Thymus (tissue), 11 donors: ENCODE measurements at regions not wholly inside any gene's neighbourhood (a gene's known extent, or its start where the extent isn't known, plus 50 kb on each side); places are given as distances from the start of the nearest gene placed in this dataset.

ENCODE experiments used
- DNase-seq, 9 donors: peaks; one replicate each; pipeline ENCODE4 v3.0.0-alpha.2; 2013; ENCODE audit warnings: low spot score in 9 of 9, low read depth in 6 of 9, missing footprints in 1 of 9
- H3K27ac ChIP-seq, 2 donors: one replicate each; pipeline ENCODE4 v1.5.1; 2013; ENCODE audit warnings: control low read depth in 1 of 2, low read depth in 1 of 2, low read length in 1 of 2, mild to moderate bottlenecking in 1 of 2, moderate library complexity in 1 of 2
- H3K27me3 ChIP-seq, 2 donors: one replicate each; pipeline ENCODE4 v1.5.1; 2013; ENCODE audit warnings: low read length in 1 of 2; ENCODE audit not compliant: control insufficient read depth in 2 of 2, insufficient read depth in 1 of 2
- H3K36me3 ChIP-seq, 2 donors: one replicate each; pipeline ENCODE4 v1.5.1; 2013; ENCODE audit warnings: low read length in 1 of 2, mild to moderate bottlenecking in 1 of 2, moderate library complexity in 1 of 2; ENCODE audit not compliant: control insufficient read depth in 2 of 2, insufficient read depth in 2 of 2
- H3K4me1 ChIP-seq, 2 donors: one replicate each; pipeline ENCODE4 v1.5.1; 2013; ENCODE audit warnings: low read length in 2 of 2; ENCODE audit not compliant: control insufficient read depth in 2 of 2, insufficient read depth in 2 of 2
- H3K4me3 ChIP-seq, 2 donors: one replicate each; pipeline ENCODE4 v1.5.1; 2013; ENCODE audit warnings: low read length in 2 of 2, control low read depth in 1 of 2, mild to moderate bottlenecking in 1 of 2
- H3K9me3 ChIP-seq, 2 donors: one replicate each; pipeline ENCODE4 v1.5.1; 2013; ENCODE audit warnings: low read length in 1 of 2, mild to moderate bottlenecking in 1 of 2; ENCODE audit not compliant: control insufficient read depth in 2 of 2, insufficient read depth in 1 of 2
- whole genome bisulfite sequencing: extraction: QIAGEN DNeasy Blood & Tissue Kit; methylation state at CpG from one replicate; pipeline ENCODE4 v1.1.7; 2013; 5-methylcytosine and 5-hydroxymethylcytosine counted together
- donor health status: healthy.

DNA sequence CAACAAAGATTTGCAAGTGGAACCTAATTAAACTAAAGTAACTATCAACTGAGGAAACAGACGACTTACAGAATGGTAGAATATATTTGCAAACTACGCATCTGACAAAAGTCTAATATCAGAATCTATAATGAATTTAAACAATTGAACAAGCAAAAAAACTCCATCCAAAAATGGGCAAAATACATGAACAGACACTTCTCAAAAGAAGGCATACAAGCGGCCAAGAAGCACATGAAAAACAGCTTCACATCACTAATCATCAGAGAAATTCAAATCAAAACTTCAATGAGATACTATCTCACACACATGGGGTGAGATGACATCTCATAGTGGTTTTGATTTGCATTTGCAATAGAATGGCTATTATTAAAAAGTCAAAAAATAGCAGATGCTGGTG is 128.6 kb downstream of the POLR2M start:
- H3K36me3 ChIP-seq: no peaks in the 10 kb centered on the region
- WGBS: 98% methylated on average over 3 of the region's 3 CpGs
- H3K4me1 ChIP-seq: no peaks in the 10 kb centered on the region
- H3K27me3 ChIP-seq: no peaks in the 10 kb centered on the region
- H3K4me3 ChIP-seq: no peak overlapping the region
- no peak for DNase-seq
- no peaks in the 10 kb centered on the region for H3K9me3 ChIP-seq
- H3K27ac ChIP-seq: no peak overlapping the region

- Histone ChIP-seq H3K27ac (no peak overlapping the region), H3K9me3 (no peaks in the 10 kb centered on the region), H3K4me1 (peaks cover 5 to 8% of the 10 kb centered on the region in 2 donors), H3K36me3 (no peaks in the 10 kb centered on the region), H3K27me3 (no peaks in the 10 kb centered on the region), H3K4me3 (no peak overlapping the region)
- no peak for DNase-seq
- WGBS: 87% methylated on average over 5 of the region's 5 CpGs
Observed at GRCh38 chr15:57849317-57849716, 142.8 kb downstream of the POLR2M start.

DNA sequence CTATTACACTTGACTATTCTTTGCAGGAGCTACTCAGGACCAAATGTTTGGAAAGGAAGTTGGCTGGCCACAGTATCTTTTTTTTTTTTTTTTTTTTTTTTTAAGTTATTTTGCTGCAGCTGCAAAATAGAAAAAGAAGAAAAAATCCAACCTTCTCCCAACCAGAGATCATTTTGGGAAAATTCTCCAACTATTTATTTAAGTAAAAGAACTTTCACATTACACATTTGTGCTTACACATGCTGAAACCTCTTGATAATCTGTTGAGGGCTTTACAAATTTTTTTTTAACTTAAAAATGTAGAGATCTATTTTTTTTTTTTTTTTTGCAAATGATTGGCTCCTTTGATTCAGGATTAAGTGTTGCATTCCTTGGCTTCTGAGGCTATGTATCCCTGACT is 148.0 kb downstream of the POLR2M start:
- DNase-seq: no peak
- Histone ChIP-seq H3K4me1 (peaks cover 33 to 41% of the 10 kb centered on the region in 2 donors), H3K4me3 (no peak overlapping the region), H3K27me3 (no peaks in the 10 kb centered on the region), H3K27ac (no peak overlapping the region), H3K9me3 (no peaks in the 10 kb centered on the region), H3K36me3 (no peaks in the 10 kb centered on the region)

DNA sequence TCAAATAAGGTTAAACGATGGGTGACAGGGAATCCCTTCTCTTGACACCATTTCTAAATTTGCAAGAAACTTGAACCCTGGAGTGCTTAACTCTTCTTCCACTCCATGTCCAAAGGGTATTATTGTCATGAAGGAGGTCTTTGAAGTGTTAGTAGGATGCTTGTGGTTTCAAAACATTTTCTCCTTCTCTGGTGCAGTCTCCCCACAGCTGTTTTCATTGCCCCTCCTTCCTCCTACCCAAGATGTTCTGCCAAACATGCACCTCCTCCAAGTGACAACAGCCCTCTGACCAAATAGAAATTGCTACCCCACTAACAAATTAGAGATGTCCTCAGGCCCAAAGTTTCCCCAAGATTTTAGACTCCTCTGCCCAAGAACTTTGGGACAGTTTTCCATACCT is 151.4 kb downstream of the POLR2M start:
- H3K9me3 ChIP-seq: no peaks in the 10 kb centered on the region
- no peaks in the 10 kb centered on the region for H3K27me3 ChIP-seq
- no peaks in the 10 kb centered on the region for H3K36me3 ChIP-seq
- 84% methylated on average over 1 of the region's 1 CpG for WGBS
- peak; percentile 20 to 81 (median 49) for DNase-seq
- H3K4me3 ChIP-seq: no peak overlapping the region
- peak overlapping the region in 1 of 2 donors; percentile 15 for H3K27ac ChIP-seq
- H3K4me1 ChIP-seq: peaks cover 37 to 42% of the 10 kb centered on the region in 2 donors

- no peak for DNase-seq
- Histone ChIP-seq H3K4me1 (peaks cover 34 to 38% of the 10 kb centered on the region in 2 donors), H3K4me3 (no peak overlapping the region), H3K27me3 (no peaks in the 10 kb centered on the region), H3K9me3 (no peaks in the 10 kb centered on the region), H3K36me3 (no peaks in the 10 kb centered on the region), H3K27ac (no peak overlapping the region)
- 95% methylated on average over 2 of the region's 2 CpGs for WGBS
Observed at GRCh38 chr15:57859130-57859685, 152.7 kb downstream of the POLR2M start.

DNA sequence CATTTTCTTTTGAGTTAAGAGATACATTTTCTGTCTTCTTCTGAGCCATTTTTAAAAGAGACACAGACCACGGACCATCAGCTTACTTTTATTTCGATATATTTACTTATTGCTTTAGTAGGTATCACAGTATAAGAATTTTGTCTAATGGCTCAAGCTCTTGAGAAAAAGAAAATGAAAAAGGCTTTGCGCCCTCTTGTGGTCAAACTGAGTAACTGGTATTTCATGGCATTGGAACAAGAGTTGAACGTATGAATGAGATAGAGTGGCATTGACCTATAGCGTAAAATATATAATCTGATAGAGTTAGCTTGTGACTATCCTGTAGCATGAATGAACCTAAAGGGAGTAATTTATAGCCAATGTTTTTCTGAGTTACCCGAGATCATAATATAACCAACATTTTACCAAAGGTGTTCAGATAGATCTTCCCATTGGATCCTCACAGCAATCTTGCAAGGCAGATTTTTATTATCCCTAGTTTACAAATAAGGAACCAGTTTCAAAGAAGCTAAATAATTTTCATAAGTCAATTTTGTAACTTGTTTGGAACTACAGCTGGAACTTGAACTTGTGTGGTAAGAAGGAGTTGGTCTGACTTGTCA is 154.6 kb downstream of the POLR2M start:
- no peak overlapping the region for H3K4me3 ChIP-seq
- no peak overlapping the region for H3K27ac ChIP-seq
- H3K36me3 ChIP-seq: no peaks in the 10 kb centered on the region
- H3K4me1 ChIP-seq: peaks cover 29 to 32% of the 10 kb centered on the region in 2 donors
- 24% methylated on average over 6 of the region's 6 CpGs for WGBS
- H3K27me3 ChIP-seq: no peaks in the 10 kb centered on the region
- DNase-seq: peak; percentile 27 to 89 (median 69)
- no peaks in the 10 kb centered on the region for H3K9me3 ChIP-seq

DNA sequence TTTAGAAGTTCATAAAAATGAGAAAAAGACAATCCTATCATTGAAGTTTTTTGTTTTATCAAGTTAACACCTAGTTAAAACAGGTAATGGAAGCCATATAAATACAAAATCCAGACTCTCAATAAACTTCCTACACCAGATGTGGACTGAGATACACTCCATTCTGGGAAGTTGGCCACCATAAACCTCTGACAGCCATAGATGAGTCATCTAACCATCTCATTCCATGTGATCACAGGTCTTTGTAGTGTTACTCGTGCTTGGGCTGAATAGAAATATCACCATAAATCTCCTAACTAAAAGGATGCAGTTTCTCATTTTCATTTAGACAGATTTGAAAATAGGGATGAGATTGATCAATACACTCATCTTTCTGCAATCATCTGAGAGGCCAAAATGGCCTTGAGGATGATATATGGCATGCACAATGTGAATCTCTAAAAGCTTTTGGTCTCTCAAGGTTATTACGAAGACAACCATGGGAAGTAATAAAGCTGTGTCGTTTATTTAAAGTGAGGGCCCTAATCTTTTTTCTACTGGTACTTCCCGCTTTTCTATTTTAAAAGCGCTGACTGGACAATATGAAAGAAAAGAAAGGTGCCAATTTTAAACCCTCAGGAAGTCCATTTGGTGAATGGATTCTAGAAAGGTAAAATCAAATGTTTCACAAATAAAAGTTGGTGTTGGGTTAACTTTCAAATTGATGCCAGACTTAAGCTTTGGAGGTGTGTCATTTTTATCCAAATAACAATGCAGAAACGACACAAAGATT is 155.5 kb downstream of the POLR2M start:
- no peak overlapping the region for H3K4me3 ChIP-seq
- WGBS: 58% methylated on average over 6 of the region's 6 CpGs

DNA sequence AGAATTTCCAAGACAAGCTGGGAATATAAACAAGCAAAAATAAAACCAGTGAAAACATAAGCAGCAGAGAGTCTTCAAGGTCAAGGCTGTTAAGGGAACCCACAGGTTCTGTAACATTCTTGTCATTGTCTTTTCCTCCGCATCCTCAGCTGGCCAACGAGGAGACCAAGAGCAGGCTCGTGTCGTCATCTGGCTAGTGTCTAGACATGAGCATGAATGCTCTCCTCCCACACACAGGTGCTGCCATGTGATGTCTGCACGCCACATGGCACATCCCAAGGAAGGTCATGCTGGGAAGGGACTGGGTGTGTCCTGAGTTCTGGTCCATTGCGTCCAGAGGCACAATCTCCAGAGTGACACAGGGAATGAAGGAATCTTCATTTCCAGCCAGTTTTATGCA is 156.2 kb downstream of the POLR2M start:
- H3K27me3 ChIP-seq: peaks cover 2 to 7% of the 10 kb centered on the region in 2 donors
- H3K4me3 ChIP-seq: no peak overlapping the region
- DNase-seq: no peak
- 93% methylated on average over 6 of the region's 6 CpGs for WGBS
- H3K4me1 ChIP-seq: peaks cover 17% of the 10 kb centered on the region in 2 donors
- H3K36me3 ChIP-seq: no peaks in the 10 kb centered on the region
- no peak overlapping the region for H3K27ac ChIP-seq
- no peaks in the 10 kb centered on the region for H3K9me3 ChIP-seq

More for the DNA sequence above, 155.5 kb downstream of the POLR2M start:
- H3K36me3 ChIP-seq: no peaks in the 10 kb centered on the region
- no peak for DNase-seq
- no peaks in the 10 kb centered on the region for H3K27me3 ChIP-seq
- H3K4me1 ChIP-seq: peaks cover 23 to 25% of the 10 kb centered on the region in 2 donors
- no peaks in the 10 kb centered on the region for H3K9me3 ChIP-seq
- H3K27ac ChIP-seq: no peak overlapping the region

DNA sequence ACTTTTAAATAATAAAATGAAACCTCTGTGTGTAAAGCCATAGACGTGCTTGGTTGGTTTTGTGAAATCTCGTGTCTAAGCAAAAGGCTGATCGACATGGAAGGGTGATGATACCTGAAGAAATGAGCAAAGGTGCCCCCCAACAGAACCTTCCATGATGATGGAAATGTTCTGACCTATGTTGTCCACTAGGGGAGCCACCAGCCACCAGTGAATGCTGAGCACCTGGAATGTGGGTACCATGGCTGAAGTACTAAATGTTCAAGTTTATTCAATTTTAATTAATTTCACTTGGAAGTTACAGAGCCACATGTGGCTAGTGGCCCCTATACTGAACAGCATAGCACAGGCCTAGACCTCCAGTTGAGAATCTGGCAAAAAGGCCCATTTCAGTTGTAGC is 158.8 kb downstream of the POLR2M start:
- Histone ChIP-seq H3K4me3 (no peak overlapping the region), H3K9me3 (no peaks in the 10 kb centered on the region), H3K4me1 (peaks cover 2 to 3% of the 10 kb centered on the region in 2 donors), H3K27me3 (peaks cover 4 to 14% of the 10 kb centered on the region in 2 donors), H3K36me3 (no peaks in the 10 kb centered on the region), H3K27ac (no peak overlapping the region)
- 92% methylated on average over 3 of the region's 3 CpGs for WGBS
- no peak for DNase-seq
